Spleen (tissue), 11 donors: ENCODE measurements at regions not wholly inside any gene's neighbourhood (a gene's known extent, or its start where the extent isn't known, plus 50 kb on each side); places are given as distances from the start of the nearest gene placed in this dataset.

Source experiments
- DNase-seq: peaks from one replicate; pipeline ENCODE4 v3.0.0-alpha.2; 2020
- H3K27ac ChIP-seq, 8 donors: fragments of 200-600 bp; sonication (generic) in 7 of 8; 1 replicate in 4 of 8; 2 replicates in 4 of 8; pipeline versions ENCODE4 v1.5.0 to v1.8.0; 2016 to 2021; ENCODE audit warnings: inconsistent platforms in 4 of 8, mild to moderate bottlenecking in 4 of 8, moderate library complexity in 1 of 8
- H3K27me3 ChIP-seq, 7 donors: fragments of 200-600 bp; sonication (generic) in 6 of 7; replicated peaks in 1 of 7; 1 replicate in 4 of 7; 2 replicates in 3 of 7; pipeline versions ENCODE4 v1.5.0 to v1.8.0; 2016 to 2021; ENCODE audit warnings: inconsistent platforms in 3 of 7, mild to moderate bottlenecking in 1 of 7
- H3K36me3 ChIP-seq, 6 donors: fragments of 200-600 bp; sonication (generic) in 5 of 6; 1 replicate in 4 of 6; 2 replicates in 2 of 6; pipeline versions ENCODE4 v1.5.0 to v1.8.0; 2016 to 2021; ENCODE audit warnings: inconsistent platforms in 2 of 6
- H3K4me1 ChIP-seq, 6 donors: fragments of 200-600 bp; sonication (generic) in 5 of 6; 1 replicate in 3 of 6; 2 replicates in 3 of 6; pipeline versions ENCODE4 v1.5.0 to v1.8.0; 2016 to 2021; ENCODE audit warnings: inconsistent platforms in 3 of 6
- H3K4me3 ChIP-seq, 8 donors: fragments of 200-600 bp; sonication (generic) in 7 of 8; 1 replicate in 4 of 8; 2 replicates in 4 of 8; pipeline versions ENCODE4 v1.5.0 to v1.8.0; 2016 to 2021; ENCODE audit warnings: inconsistent platforms in 4 of 8, mild to moderate bottlenecking in 4 of 8, moderate library complexity in 2 of 8
- H3K9me3 ChIP-seq, 8 donors: fragments of 200-600 bp; sonication (generic) in 7 of 8; 1 replicate in 4 of 8; 2 replicates in 4 of 8; pipeline versions ENCODE4 v1.5.0 to v1.8.0; 2016 to 2021; ENCODE audit warnings: inconsistent platforms in 4 of 8
- CTCF ChIP-seq, 11 experiments: fragments of 200-600 bp in 7 of 11; fragments of 450-650 bp in 4 of 11; sonication (generic) in 4 of 11; IDR thresholded peaks in 8 of 11; conservative IDR thresholded peaks in 3 of 11; 1 replicate in 7 of 11; 2 replicates in 4 of 11; pipeline versions ENCODE4 v1.4.0 to v1.8.0; 2016 to 2021; ENCODE audit warnings: antibody characterized with exemption in 11 of 11, inconsistent platforms in 4 of 11, mild to moderate bottlenecking in 1 of 11
- POLR2A ChIP-seq, 3 donors: fragments of 450-650 bp; IDR thresholded peaks; one replicate each; pipeline ENCODE4 v1.5.1; 2017; ENCODE audit warnings: antibody characterized with exemption in 3 of 3, mild to moderate bottlenecking in 1 of 3
- POLR2AphosphoS5 ChIP-seq, 3 donors: sonication (generic); formaldehyde crosslinking; IDR thresholded peaks; one replicate each; pipeline ENCODE4 v1.5.1; 2017; ENCODE audit warnings: antibody characterized with exemption in 3 of 3
- WGBS, 5 donors: extraction: QIAGEN DNeasy Blood & Tissue Kit in 3 of 5; methylation state at CpG; one replicate each; pipeline versions ENCODE4 v1.1.5 to v1.1.7; 2013 to 2018; 5-methylcytosine and 5-hydroxymethylcytosine counted together
- intact Hi-C: fragments of 100-400 bp; cut with DNase I; formaldehyde crosslinking; loops from one replicate; pipeline ENCODE4 v1.15.0; 2023; ENCODE audit warnings: low total_unique reads
- donor health status: healthy with polysubstance abuse.
- donor health status: DM: no; HTN: no; CAD: no; lungs with moderate emphysema.
- donor health status: DM: no; HTN: no; CAD: no.
- donor health status: Bipolar disorder and iron deficiency.
- donor health status: healthy.
- donor health status: DM: no; HTN: no; CAD: no.
- donor health status: DM: yes; HTN: yes; CAD: no.

DNA sequence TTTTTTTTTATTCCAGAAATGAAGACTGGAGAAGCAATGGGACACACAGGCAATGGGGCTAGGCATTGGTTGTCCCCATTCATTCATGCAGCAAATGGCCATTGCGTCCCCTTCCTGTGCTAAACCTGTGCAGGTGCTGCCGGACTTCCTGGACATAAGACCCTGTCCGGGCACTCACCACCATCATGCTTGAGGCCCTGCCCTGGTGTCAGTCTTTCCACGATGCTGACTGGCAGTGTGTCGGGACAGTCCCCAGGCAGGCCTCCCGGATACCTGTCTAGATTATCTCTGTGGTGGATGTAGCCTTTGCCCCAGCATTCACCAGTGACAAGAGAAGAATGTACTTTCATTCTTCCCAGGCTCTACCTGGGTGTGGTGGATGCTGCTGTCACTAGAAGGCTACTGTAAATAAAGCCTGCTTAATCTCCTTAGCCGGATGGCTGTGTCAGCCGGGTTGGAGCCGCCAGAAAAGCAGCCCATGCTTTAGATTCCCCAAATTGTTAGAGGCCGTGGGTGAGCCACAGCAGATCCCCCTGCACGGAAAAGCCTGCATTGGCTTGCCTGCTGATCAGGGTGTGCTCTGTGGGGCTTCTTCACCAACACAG is 94.5 kb upstream of the PARP11 start:
- no peaks in the 10 kb centered on the region for H3K36me3 ChIP-seq
- 64 to 85% (median 77%) methylated on average over 7 to 11 of the region's 11 CpGs for WGBS, 5 donors
- peaks cover 0 to 3% (median 0%) of the 10 kb centered on the region in 7 donors for H3K27me3 ChIP-seq
- H3K4me1 ChIP-seq = peaks cover 0 to 12% (median 4%) of the 10 kb centered on the region in 6 donors
- no peak overlapping the region for H3K4me3 ChIP-seq
- no peaks in the 10 kb centered on the region for H3K9me3 ChIP-seq
- DNase-seq = no peak
- intact Hi-C loops = no loop called here
- TF ChIP-seq POLR2AphosphoS5 (IDR thresholded peaks at IDR 0.05) (no peak), POLR2A (IDR thresholded peaks at IDR 0.05) (no peak), CTCF (IDR thresholded peaks at IDR 0.05 in 8 of 11, conservative IDR thresholded peaks at IDR 0.05 in 3 of 11) (no peak)
- no peak overlapping the region for H3K27ac ChIP-seq

DNA sequence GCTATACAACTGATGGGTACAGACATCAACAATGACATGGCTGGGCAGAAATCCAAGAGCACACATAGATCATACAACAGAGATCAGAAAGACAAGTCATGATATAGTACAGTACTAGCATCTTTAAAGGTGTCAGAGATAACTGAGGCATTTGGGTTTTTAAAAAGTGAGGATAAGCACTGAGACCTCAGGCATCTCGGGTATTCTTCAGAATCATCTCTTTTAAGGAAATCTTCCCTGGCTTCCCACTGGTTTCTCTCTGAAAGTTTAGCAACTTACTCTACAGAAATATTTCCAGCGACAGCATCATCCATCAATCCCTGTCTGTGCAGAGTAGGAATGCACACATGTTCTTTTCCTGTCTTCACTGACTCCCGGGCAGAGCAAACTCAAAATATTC is 93.2 kb upstream of the PARP11 start:
- H3K4me3 ChIP-seq = no peak overlapping the region
- H3K27me3 ChIP-seq = peaks cover 0 to 3% (median 0%) of the 10 kb centered on the region in 7 donors
- no peaks in the 10 kb centered on the region for H3K9me3 ChIP-seq
- no peak overlapping the region for H3K27ac ChIP-seq
- H3K36me3 ChIP-seq = no peaks in the 10 kb centered on the region
- 77 to 88% (median 84%) methylated on average over 3 of the region's 3 CpGs for WGBS, 5 donors
- no peak for DNase-seq
- H3K4me1 ChIP-seq = peaks cover 0 to 13% (median 4%) of the 10 kb centered on the region in 6 donors
- TF ChIP-seq POLR2A (IDR thresholded peaks at IDR 0.05) (no peak), POLR2AphosphoS5 (IDR thresholded peaks at IDR 0.05) (no peak), CTCF (IDR thresholded peaks at IDR 0.05 in 8 of 11, conservative IDR thresholded peaks at IDR 0.05 in 3 of 11) (no peak)
- intact Hi-C loops = no loop called here

DNA sequence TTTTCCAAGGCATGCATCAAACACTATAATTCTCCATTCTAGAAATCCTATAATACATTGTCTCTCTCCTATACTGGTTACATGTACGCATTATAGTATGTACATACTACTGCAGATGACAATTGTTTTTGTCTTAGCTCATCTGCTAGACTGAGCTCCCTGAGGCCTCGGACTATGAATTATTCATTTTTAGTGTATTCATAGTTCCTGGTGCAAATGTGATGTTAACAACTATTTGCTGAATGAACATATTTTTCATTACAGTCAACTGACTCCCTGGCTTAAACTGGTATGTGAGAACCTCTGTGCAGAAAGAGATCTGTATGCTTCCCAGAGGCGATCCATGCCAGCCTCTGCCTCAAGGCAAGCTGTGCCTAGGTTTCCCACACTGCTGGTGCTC is 91.8 kb upstream of the PARP11 start:
- no peak for DNase-seq
- Histone ChIP-seq H3K4me1 (peaks cover 0 to 13% (median 4%) of the 10 kb centered on the region in 6 donors), H3K4me3 (no peak overlapping the region), H3K27ac (no peak overlapping the region), H3K27me3 (peaks cover 0 to 3% (median 0%) of the 10 kb centered on the region in 7 donors), H3K9me3 (no peaks in the 10 kb centered on the region), H3K36me3 (no peaks in the 10 kb centered on the region)
- 80 to 100% (median 96%) methylated on average over 3 of the region's 3 CpGs for WGBS, 5 donors
- TF ChIP-seq POLR2A (IDR thresholded peaks at IDR 0.05) (no peak), CTCF (IDR thresholded peaks at IDR 0.05 in 8 of 11, conservative IDR thresholded peaks at IDR 0.05 in 3 of 11) (no peak), POLR2AphosphoS5 (IDR thresholded peaks at IDR 0.05) (no peak)
- intact Hi-C loops = no loop called here

DNA sequence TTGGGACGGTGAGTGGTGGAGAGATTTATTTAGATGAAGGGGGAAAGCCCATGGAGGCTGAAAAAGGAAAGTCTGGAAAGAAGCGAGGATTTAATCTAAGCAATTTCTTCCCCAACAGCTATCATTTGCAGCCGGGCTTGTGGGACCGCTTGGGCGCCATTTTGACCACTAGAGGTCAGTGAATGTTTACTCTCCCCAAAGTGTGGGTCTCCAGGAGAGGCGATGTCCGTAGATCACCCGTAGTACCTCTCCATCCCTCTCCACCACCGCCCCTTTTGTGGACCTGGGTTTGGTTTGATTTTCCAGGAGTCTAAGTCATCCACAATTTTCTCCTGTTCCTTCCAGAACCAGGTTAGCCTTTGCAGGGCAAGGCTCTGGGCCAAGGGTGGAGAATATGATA is 91.2 kb upstream of the PARP11 start:
- peak in 6 of 11 experiments; percentile 10 to 31 (median 29) for TF ChIP-seq CTCF (IDR thresholded peaks at IDR 0.05 in 8 of 11, conservative IDR thresholded peaks at IDR 0.05 in 3 of 11)
- TF ChIP-seq POLR2AphosphoS5 (IDR thresholded peaks at IDR 0.05) = no peak
- DNase-seq = no peak
- Histone ChIP-seq H3K27ac (no peak overlapping the region), H3K4me1 (peaks cover 0 to 13% (median 4%) of the 10 kb centered on the region in 6 donors), H3K4me3 (no peak overlapping the region), H3K9me3 (no peaks in the 10 kb centered on the region), H3K27me3 (peaks cover 0 to 3% (median 0%) of the 10 kb centered on the region in 7 donors), H3K36me3 (no peaks in the 10 kb centered on the region)
- intact Hi-C loops = no loop called here
- 55 to 78% (median 73%) methylated on average over 9 of the region's 9 CpGs for WGBS, 5 donors
